Neural cell (in vitro differentiated cells): ENCODE measurements at regions not wholly inside any gene's neighbourhood (a gene's known extent, or its start where the extent isn't known, plus 50 kb on each side); places are given as distances from the start of the nearest gene placed in this dataset.

Source experiments
- H2AFZ ChIP-seq: fragments of 200-600, 300-800 bp; sonication (generic), shearing (Covaris generic); 2 replicates; pipeline ENCODE4 v1.6.0; 2014; ENCODE audit warnings: low read depth, mild to moderate bottlenecking, antibody characterized with exemption, low read length, moderate library complexity
- H3F3A ChIP-seq: fragments of 200-600 bp; shearing (Covaris generic); 2 replicates; pipeline ENCODE4 v1.6.1; 2016; ENCODE audit warnings: mild to moderate bottlenecking, moderate library complexity, mixed read lengths, antibody characterized with exemption, low read length; ENCODE audit not compliant: insufficient read depth, poor library complexity, severe bottlenecking
- H3K27ac ChIP-seq: fragments of 200-600, 300-800 bp; sonication (generic), shearing (Covaris generic); 2 replicates; pipeline ENCODE4 v1.5.1; 2014; ENCODE audit warnings: mild to moderate bottlenecking, low read length, moderate library complexity
- H3K27me3 ChIP-seq: fragments of 300-800, 200-600 bp; sonication (generic), shearing (Covaris generic); 2 replicates; pipeline ENCODE4 v1.6.0; 2014; ENCODE audit warnings: mild to moderate bottlenecking, low read depth, low read length, moderate library complexity; ENCODE audit not compliant: insufficient read depth
- H3K36me3 ChIP-seq: fragments of 300-800, 200-600 bp; sonication (generic), shearing (Covaris generic); 2 replicates; pipeline ENCODE4 v1.5.1; 2014; ENCODE audit warnings: mild to moderate bottlenecking, antibody characterized with exemption, low read length, moderate library complexity; ENCODE audit not compliant: insufficient read depth
- H3K4me2 ChIP-seq: fragments of 300-800, 200-600 bp; sonication (generic), shearing (Covaris generic); 2 replicates; pipeline ENCODE4 v1.6.0; 2014; ENCODE audit warnings: mild to moderate bottlenecking, low read length
- H3K4me3 ChIP-seq: fragments of 300-800, 200-600 bp; sonication (generic), shearing (Covaris generic); 2 replicates; pipeline ENCODE4 v1.5.1; 2014; ENCODE audit warnings: mild to moderate bottlenecking, low read length, moderate library complexity
- H3K79me2 ChIP-seq: fragments of 200-600 bp; shearing (Covaris generic); replicated peaks from 2 replicates; pipeline ENCODE4 v1.6.0; 2014; ENCODE audit warnings: mild to moderate bottlenecking, low read length, moderate library complexity; ENCODE audit not compliant: insufficient read depth
- H3K9ac ChIP-seq: fragments of 300-800, 200-600 bp; sonication (generic), shearing (Covaris generic); 2 replicates; pipeline ENCODE4 v1.6.1; 2016; ENCODE audit warnings: mild to moderate bottlenecking, low read length, mixed read lengths
- H3K9me2 ChIP-seq: fragments of 200-600 bp; shearing (Covaris generic); 2 replicates; pipeline ENCODE4 v1.6.1; 2016; ENCODE audit warnings: mild to moderate bottlenecking, low read length, mixed read lengths; ENCODE audit not compliant: insufficient read depth
- H3K9me3 ChIP-seq: fragments of 200-600, 300-800 bp; sonication (generic), shearing (Covaris generic); 2 replicates; pipeline ENCODE4 v1.6.1; 2016; ENCODE audit warnings: mild to moderate bottlenecking, mixed run types, low read length, moderate library complexity, mixed read lengths
- H4K20me1 ChIP-seq: fragments of 200-600 bp; shearing (Covaris generic); 2 replicates; pipeline ENCODE4 v1.6.1; 2016; ENCODE audit warnings: mild to moderate bottlenecking, mixed run types; ENCODE audit not compliant: insufficient read depth
- CTCF ChIP-seq: fragments of 450-650 bp; IDR thresholded peaks from 2 replicates; pipeline ENCODE4 v1.5.1; 2014; ENCODE audit warnings: antibody characterized with exemption, mild to moderate bottlenecking, moderate library complexity; ENCODE audit not compliant: poor library complexity, severe bottlenecking
- EP300 ChIP-seq: fragments of 450-650 bp; conservative IDR thresholded peaks from 2 replicates; pipeline ENCODE4 v1.6.1; 2014; ENCODE audit warnings: antibody characterized with exemption, mild to moderate bottlenecking, moderate library complexity; ENCODE audit not compliant: poor library complexity, severe bottlenecking
- EZH2 ChIP-seq: fragments of 200-600, 300-800 bp; shearing (Covaris generic), sonication (generic); IDR thresholded peaks from 2 replicates; pipeline ENCODE4 v1.6.1; 2014; ENCODE audit warnings: antibody characterized with exemption, low read length, borderline replicate concordance, mild to moderate bottlenecking; ENCODE audit not compliant: insufficient read depth, poor library complexity, severe bottlenecking
- MXI1 ChIP-seq: fragments of 450-650 bp; conservative IDR thresholded peaks from 2 replicates; pipeline ENCODE4 v1.6.1; 2014; ENCODE audit warnings: antibody characterized with exemption, mild to moderate bottlenecking; ENCODE audit not compliant: poor library complexity, severe bottlenecking
- POLR2AphosphoS5 ChIP-seq: IDR thresholded peaks from 2 replicates; pipeline ENCODE4 v1.6.1; 2012
- RAD21 ChIP-seq: fragments of 450-650 bp; conservative IDR thresholded peaks from 2 replicates; pipeline ENCODE4 v1.6.1; 2014; ENCODE audit warnings: antibody characterized with exemption, mild to moderate bottlenecking, moderate library complexity
- REST ChIP-seq: IDR thresholded peaks from 2 replicates; pipeline ENCODE4 v1.6.1; 2012; ENCODE audit warnings: borderline replicate concordance
- SMC3 ChIP-seq: fragments of 450-650 bp; conservative IDR thresholded peaks from 2 replicates; pipeline ENCODE4 v1.6.1; 2014; ENCODE audit warnings: antibody characterized with exemption, mild to moderate bottlenecking, moderate library complexity; ENCODE audit not compliant: poor library complexity
- TAF1 ChIP-seq: IDR thresholded peaks from 2 replicates; pipeline ENCODE4 v1.6.1; 2012; ENCODE audit warnings: low read depth

- H2AFZ ChIP-seq, result no peak overlapping the region
- no peaks in the 10 kb centered on the region for H4K20me1 ChIP-seq
- H3K9me3 ChIP-seq, result no peaks in the 10 kb centered on the region
- H3F3A ChIP-seq, result no peaks in the 10 kb centered on the region
- H3K9ac ChIP-seq, result no peak overlapping the region
- no peaks in the 10 kb centered on the region for H3K79me2 ChIP-seq
- H3K27me3 ChIP-seq, result no peaks in the 10 kb centered on the region
- TF ChIP-seq REST (no peak), EZH2 (no peak), CTCF (no peak), SMC3 (no peak), TAF1 (no peak), MXI1 (no peak), RAD21 (no peak), EP300 (no peak), POLR2AphosphoS5 (no peak)
- H3K27ac ChIP-seq, result no peak overlapping the region
- H3K9me2 ChIP-seq, result no peaks in the 10 kb centered on the region
- no peak overlapping the region for H3K4me3 ChIP-seq
- no peaks in the 10 kb centered on the region for H3K36me3 ChIP-seq
- H3K4me2 ChIP-seq, result no peak overlapping the region
These were observed 94.5 kb upstream of the SIRPG start for GRCh38 chr20:1752045-1752444.

GRCh38 chr20:1748777-1749176 is 91.2 kb upstream of the SIRPG start:
- no peak overlapping the region for H3K4me2 ChIP-seq
- no peaks in the 10 kb centered on the region for H4K20me1 ChIP-seq
- H3K9me2 ChIP-seq, result no peaks in the 10 kb centered on the region
- TF ChIP-seq SMC3 (no peak), RAD21 (no peak)
- no peak overlapping the region for H3K27ac ChIP-seq
- H3K9me3 ChIP-seq, result no peaks in the 10 kb centered on the region
- H3K79me2 ChIP-seq, result no peaks in the 10 kb centered on the region
- H3K4me3 ChIP-seq, result no peak overlapping the region
- no peaks in the 10 kb centered on the region for H3K27me3 ChIP-seq
- H3K9ac ChIP-seq, result no peak overlapping the region
- H3K36me3 ChIP-seq, result no peaks in the 10 kb centered on the region
- no peak overlapping the region for H2AFZ ChIP-seq
- H3F3A ChIP-seq, result no peaks in the 10 kb centered on the region
